GM18867 (cell line): ENCODE measurements at regions not wholly inside any gene's neighbourhood (a gene's known extent, or its start where the extent isn't known, plus 50 kb on each side); places are given as distances from the start of the nearest gene placed in this dataset.
"Not testable (repeated sequence)": the region's sequence is repeated elsewhere in the genome, so short reads cannot be mapped to it uniquely, and the experiment has no call there.

Experiments
- ATAC-seq: cut with Tn5 transposase; IDR thresholded peaks from one replicate; pipeline ENCODE4 v1.9.1; 2021; ENCODE audit warnings: mild to moderate bottlenecking, moderate library complexity; ENCODE audit not compliant: unreplicated experiment

DNA sequence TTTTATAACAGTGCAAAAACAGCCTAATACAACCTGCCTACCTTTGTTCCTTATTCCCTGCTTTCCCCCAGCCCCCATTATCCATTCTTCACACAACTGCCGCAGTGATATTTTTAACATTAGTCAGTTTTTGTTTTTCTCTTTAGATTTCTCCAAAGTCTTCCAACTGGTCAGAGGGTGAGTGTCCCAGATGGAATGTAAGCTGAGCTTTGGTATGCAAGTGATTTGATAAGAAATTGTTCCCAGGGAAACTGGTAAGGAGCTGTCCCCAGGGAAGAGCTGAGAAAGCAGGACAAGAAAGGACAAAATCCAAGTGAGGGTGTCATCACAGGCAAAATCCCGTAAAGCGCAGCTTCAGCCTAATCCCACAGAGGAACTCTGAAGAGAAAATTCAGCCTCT is 475.5 kb upstream of the ADGRL3 start:
- ATAC-seq: no peak

DNA sequence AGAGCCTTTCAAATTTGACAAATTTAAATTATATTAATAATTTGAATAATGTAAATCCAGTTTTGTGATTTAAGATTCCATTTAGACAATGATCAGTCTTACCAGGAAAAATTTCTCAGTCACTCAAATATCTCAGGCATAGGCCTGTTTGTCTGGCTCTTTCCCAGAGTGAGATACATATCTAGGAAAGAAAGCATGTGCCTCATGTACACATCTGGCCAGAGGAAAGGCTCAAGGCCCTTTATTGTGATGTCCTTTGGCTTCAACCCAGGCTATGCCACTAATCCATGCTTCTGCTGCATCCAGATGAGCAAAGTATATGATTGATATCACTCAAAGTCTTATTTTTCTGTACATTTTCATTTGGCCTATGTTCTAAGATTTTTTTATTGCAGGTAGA is 473.3 kb upstream of the ADGRL3 start:
- ATAC-seq: no peak

DNA sequence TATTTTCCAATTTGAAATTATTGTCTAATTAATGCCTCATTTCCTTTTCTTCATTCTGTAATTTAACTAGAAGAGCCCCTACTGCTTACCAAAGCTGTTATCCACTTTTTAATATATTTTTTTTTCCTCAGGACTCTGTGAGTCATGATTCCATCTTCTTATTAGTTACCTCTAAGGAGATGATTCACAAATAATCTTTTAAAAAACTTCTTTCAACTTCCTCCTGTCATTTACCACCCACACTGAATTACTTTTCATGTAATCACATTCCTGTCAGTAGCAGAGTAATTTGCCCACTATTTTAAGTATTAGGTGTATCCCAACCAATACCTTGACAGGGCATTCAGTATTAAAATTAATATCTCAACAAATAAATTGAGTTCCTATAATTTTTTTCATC is 470.9 kb upstream of the ADGRL3 start:
- ATAC-seq: no peak

DNA sequence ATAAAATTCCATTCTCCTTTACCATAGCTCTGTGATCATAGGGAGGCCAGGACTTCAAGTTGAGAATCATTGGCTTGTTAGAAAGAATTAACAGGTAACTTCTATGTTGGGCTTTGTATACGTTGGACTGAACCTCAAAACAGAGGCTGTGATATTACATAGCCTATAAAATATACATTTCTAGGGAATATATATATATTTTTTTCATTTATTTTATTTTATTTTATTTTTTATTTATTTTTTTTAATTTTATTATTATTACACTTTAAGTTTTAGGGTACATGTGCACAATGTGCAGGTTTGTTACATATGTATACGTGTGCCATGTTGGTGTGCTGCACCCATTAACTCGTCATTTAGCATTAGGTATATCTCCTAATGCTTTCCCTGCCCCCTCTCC is 470.4 kb upstream of the ADGRL3 start:
- ATAC-seq: not testable (repeated sequence)

DNA sequence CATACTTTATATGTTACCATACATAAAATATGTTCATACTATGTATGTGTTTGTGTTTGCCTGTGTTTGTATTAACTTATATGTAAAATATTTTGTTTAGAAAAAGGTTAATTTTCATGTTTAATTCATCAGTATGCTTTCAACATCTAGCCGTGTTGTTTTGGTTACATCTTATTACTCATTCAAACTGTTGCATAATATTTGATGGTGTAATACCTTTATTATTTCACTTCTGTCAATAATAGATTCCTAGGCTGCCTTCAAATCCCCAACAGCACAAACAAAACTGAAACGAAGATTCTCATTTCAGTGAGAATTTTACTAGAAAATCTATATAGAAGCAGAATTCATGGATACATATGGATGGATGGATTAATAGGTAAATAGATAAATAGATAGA is 462.3 kb upstream of the ADGRL3 start:
- ATAC-seq: no peak

GRCh38 chr4:60743654-60744053 is 456.5 kb upstream of the ADGRL3 start:
- no peak for ATAC-seq

- no peak for ATAC-seq
Measured at GRCh38 chr4:60744767-60745166, 455.4 kb upstream of the ADGRL3 start.

- ATAC-seq: no peak
Measured at GRCh38 chr4:60745800-60746571, 454.1 kb upstream of the ADGRL3 start.

- no peak for ATAC-seq
Measured at GRCh38 chr4:60750962-60751361, 449.2 kb upstream of the ADGRL3 start.

DNA sequence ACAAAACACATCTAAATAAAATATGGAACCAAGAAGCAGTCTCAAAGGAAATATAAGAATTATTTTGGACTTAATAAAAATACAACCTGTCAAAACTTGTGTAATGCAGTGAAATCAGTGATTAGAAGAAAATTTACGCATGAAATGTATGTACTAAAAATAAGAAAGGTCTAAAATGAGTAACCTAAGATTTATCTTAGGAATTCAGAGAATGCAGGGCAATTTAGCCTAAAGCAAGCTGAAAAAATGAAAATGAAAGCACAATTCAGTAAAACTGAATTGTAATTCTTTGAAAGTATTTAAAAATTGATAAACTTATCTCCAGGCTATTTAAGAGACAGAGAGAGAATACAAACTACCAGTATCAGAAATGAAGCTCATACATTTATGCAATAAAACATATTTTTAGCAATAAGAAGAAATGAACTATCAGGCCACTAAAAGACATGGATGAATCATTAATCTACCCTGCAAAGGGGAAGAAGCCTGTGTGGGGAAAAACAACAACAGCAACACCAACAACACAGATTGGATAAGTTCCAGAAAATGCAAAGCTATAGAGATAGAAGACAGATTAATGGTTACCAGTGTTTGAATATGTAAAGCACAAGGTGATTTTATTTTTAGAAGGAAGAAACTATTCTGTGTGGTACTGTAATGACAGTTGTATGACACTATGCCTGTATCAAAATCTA is 442.0 kb upstream of the ADGRL3 start:
- ATAC-seq: no peak

DNA sequence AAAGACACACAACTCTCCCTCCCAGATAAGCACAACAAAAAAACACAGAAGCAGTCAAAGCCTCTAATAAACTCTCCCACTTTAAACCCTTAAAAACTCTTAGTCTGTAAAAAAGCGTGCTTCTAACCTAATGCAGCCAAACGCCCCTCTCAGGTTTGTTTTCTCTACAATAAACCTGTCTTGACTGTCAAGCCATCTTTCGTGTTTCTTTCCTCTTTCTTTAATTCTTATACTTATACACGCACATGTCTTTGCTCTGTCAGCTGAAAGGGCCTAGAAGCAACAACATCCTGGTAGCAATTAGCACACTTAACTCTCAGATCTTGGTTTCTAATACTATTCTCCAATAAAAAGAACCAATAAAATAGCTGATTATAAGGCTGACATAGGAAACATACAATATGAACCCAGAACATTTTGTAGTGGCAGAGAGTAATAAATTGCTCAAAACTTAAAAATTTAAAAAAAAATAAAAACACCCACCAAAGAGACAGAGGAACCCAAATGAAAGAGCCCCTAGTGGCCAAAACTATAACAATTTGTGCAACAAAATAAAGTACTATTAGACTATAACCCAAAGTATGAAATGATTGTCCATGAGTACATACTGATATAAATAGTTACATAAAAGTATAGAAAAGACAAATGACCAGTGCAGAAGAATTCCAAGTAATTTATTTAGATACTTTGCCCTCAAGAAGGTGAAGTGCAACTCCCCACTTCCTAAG is 440.4 kb upstream of the ADGRL3 start:
- no peak for ATAC-seq

DNA sequence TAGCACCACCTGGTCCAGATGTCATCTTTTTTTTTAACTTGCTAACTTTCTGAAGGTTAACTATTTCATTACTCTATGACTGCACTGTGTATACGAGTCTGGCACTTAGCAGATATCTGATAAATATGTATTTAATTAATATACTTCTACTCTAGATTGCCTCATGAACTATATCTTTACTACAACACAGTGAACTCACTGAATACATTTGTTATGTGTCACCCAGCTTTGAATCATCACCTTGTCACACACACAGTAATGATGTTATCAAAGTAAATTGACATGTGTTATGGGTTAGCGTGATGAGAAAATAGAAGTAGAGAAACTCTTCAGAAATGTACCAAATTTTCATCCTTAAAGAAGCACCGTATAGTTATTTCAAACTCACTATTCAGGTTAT is 419.3 kb upstream of the ADGRL3 start:
- ATAC-seq: no peak

GRCh38 chr4:60790608-60791007 is 409.5 kb upstream of the ADGRL3 start:
- no peak for ATAC-seq

DNA sequence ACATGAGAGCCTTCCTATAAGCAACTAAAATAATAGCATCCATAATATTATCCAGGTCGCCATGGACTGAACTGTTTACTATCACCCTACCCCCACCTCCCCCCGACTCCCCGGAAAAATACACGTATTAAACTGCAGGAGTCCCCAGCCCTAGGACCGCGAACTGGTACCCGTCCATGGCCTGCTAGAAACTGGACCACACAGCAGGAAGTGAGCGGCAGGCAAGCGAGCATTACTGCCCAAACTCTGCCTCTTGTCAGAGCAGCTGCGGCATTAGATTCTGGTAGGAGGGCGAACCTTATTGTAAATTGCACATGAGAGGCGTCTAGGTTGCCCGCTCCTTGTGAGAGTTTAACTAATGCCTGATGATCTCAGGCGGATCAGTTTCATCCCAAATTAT is 405.8 kb upstream of the ADGRL3 start:
- ATAC-seq: no peak

DNA sequence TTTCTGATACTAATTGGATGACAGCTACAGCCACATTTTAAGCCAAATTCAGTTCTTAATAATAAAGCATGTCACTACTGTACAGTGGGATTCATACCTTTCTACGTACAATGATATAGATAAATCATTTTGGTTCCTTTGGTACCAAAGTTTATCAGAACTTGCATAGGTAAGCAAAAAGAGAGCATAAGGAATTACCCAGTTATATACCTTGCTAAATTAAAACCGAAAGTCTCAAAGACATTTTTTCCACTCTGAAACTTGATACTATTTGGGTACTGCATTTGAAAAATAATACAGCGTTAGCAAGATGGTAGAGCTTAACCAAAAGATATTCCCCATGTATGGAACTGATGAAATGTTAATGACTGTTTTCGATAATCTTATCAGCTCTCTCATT is 400.9 kb upstream of the ADGRL3 start:
- no peak for ATAC-seq

DNA sequence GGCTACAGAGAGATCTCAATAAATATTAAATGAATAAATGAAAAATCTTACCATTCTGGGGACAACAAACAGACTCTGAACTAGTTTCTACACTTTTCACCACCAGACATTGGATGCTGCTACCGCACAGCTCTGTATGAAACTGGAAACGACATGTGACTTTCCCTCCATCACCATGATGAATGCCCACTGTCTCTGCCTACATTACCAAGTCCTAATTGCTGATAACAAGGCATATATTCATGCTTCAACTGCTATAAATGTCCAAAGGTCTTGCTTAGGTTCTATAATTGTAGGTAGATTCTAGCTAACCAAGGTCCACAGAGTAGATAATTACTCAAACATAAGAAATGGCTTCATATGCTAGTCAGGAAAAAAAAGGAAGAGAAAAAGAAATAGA is 399.4 kb upstream of the ADGRL3 start:
- no peak for ATAC-seq

DNA sequence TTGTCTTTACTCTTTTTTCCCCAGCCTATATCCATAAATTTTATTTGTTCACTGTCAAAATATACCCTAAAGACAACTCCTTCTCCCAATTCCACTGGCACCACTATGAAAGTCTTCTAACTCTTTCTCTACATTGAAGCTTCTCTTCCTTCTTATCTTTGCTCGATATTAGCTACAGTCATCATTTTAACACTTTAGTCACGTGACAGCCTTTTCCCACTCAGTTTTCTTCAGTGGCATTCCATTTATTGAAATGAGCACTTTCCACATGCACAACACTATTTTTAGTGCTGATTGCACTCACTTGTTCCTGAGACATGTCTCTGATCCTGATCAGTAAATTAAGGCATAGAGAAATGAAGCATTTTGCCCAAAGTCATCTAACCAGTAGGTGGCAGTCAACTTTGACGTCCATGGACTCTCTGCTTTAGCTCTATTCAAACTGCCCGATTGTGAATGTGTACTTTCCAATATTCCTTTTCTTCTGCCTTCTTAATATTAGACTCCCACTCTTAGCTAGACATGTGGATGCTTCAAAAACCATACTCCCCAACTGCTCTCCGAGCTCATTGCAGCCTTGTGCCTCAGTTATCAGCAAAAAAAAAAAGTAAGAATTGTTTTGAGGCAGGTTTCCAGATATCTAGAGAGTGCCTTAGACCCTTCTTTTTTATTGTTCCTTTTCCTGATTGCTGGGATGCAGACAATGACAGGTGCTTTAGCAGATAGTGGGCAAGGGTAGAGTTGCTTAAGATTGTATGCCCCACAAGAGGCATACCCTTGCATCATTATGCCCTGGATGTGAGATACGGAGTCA is 394.4 kb upstream of the ADGRL3 start:
- ATAC-seq: no peak

- ATAC-seq: no peak
Measured at GRCh38 chr4:60808726-60809485, 391.2 kb upstream of the ADGRL3 start.

DNA sequence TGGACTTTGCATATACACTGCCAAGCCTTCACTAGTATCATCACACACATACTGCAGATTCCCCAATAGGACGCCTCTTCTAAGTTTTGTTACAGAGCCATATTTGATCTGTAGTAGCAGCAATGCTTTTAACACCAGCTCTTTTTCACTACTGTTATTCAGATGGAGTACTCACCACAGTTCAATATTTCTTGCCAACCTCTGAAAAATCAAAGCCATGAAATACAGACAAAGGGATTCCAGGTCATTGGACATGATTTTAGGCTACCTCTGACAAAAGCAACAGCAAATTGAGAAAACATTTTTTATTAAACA is 390.7 kb upstream of the ADGRL3 start:
- no peak for ATAC-seq

DNA sequence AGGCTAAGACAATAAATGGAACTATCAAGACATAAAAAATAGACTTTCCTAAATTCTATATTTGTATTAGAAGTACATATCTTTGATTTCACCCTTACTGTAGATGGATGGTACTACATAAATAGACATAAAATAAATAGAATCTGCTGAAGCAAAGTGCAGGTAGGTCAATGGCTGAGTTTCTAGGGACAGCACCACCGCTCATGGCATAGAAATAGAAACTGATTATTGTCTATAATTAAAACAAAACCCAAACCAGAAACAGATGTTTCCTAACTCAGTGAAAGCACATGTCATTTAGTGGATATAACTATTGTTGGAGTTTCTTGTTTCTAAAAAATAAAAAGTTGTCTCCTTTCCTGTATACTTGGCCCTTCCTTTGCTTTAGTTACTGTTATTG is 387.3 kb upstream of the ADGRL3 start:
- no peak for ATAC-seq

DNA sequence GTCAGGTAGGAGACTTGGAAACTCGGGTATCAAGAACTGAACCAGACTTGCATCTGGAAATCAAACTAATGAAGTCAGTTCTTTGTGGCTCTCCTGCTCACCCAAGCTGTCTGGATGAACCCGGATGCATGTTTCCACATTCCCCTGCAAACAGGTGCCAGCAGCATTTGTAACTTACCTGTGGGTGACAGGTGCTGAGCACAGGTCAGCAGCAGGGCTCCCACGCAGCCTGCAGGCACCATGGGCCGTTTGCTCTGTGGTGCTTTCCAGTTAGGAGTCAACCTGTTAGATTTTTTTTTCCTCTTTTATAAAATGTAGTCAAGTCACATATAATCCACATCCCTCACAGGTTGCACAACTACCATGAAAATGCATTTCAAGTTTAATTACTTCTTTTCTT is 385.6 kb upstream of the ADGRL3 start:
- ATAC-seq: no peak
